ENCODE measurements at regions not wholly inside any gene's neighbourhood (a gene's known extent, or its start where the extent isn't known, plus 50 kb on each side); places are given as distances from the start of the nearest gene placed in this dataset.

DNA sequence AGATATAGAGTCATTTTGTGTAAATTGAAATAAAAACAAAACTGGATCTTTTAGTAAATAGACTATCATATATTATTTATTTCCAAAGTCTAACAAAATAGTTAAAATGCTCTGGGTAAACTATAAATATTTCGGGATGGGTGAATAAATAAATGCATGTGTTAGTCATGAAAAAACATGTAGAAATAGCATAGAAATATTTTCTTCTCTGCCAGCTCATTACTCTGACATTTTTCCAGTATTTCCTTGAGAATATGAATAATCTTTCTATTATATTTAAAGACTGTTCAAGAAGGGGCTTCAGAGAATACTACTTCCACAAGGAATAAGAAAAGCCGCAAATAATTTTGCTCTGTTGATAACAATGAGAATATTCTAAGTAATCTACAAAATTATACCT is 880.4 kb downstream of the TRIB2 start:
- Histone ChIP-seq H3K27ac (no peak overlapping the region), H3K4me3 (no peak overlapping the region)
- TF ChIP-seq, protein P1, sequence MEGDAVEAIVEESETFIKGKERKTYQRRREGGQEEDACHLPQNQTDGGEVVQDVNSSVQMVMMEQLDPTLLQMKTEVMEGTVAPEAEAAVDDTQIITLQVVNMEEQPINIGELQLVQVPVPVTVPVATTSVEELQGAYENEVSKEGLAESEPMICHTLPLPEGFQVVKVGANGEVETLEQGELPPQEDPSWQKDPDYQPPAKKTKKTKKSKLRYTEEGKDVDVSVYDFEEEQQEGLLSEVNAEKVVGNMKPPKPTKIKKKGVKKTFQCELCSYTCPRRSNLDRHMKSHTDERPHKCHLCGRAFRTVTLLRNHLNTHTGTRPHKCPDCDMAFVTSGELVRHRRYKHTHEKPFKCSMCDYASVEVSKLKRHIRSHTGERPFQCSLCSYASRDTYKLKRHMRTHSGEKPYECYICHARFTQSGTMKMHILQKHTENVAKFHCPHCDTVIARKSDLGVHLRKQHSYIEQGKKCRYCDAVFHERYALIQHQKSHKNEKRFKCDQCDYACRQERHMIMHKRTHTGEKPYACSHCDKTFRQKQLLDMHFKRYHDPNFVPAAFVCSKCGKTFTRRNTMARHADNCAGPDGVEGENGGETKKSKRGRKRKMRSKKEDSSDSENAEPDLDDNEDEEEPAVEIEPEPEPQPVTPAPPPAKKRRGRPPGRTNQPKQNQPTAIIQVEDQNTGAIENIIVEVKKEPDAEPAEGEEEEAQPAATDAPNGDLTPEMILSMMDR (IDR thresholded peaks at IDR 0.05) = no peak
- DNase-seq (ENCODE audit: low spot score) = no peak

DNA sequence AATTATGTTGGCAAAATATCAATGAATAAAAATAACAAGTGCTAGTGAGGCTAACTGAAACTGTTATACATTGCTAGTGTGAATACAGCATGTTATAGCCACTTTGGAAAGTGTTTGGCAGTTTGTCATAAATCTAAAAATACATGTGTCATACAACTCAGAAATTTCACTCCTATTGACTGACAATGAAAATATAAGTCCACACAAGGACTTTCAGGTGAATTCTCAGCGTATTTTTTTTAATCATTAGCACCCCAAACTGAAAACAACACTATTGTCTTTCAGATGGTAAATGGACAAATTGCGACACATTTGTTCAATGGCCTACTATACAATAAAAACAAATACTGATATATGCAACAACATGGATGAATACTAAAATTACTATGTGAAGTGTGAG is 884.8 kb downstream of the TRIB2 start:
- H3K27ac ChIP-seq = no peak overlapping the region
- no peak for DNase-seq (ENCODE audit: low spot score)
- TF ChIP-seq, protein P1 (IDR thresholded peaks at IDR 0.05) = no peak
- H3K4me3 ChIP-seq = no peak overlapping the region

DNA sequence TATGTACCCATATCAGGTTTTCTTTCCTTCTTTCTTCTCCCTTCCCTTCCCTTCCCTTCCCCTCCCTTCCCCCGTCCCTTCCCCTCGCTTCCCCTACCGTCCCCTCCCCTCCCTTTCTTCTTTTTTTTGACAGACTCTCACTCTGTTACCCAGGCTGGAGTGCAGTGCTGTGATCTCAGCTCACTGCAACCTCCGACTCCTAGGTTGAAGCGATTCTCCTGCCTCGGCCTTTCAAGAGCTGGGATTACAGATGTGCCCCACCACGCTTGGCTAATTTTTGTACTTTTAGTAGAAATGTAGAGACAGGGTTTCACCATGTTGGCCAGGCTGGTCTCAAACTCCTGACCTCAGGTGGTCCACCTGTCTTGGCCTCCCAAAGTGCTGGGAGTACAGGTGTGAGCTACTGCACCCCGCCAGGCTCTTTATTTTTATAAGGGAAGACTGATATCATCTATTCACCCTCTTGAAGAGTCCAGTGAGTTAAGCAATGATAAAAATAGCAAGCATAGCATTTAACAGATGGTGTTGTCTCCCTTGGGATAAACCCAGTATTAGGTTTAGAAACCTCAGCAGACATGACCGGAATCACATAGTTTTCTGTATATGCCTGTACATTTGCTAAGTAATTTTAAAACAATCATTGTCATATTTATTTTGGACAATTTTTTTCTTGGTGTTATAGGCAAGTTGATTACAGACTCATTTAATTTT is 888.4 kb downstream of the TRIB2 start:
- TF ChIP-seq, protein P1 (IDR thresholded peaks at IDR 0.05) = no peak
- H3K4me3 ChIP-seq = no peak overlapping the region
- no peak overlapping the region for H3K27ac ChIP-seq
- DNase-seq (ENCODE audit: low spot score) = no peak

GRCh38 chr2:13607139-13607538 is 890.4 kb downstream of the TRIB2 start:
- no peak overlapping the region for H3K4me3 ChIP-seq
- H3K27ac ChIP-seq = no peak overlapping the region
- DNase-seq (ENCODE audit: low spot score) = no peak
- TF ChIP-seq, protein P1 (IDR thresholded peaks at IDR 0.05) = no peak

DNA sequence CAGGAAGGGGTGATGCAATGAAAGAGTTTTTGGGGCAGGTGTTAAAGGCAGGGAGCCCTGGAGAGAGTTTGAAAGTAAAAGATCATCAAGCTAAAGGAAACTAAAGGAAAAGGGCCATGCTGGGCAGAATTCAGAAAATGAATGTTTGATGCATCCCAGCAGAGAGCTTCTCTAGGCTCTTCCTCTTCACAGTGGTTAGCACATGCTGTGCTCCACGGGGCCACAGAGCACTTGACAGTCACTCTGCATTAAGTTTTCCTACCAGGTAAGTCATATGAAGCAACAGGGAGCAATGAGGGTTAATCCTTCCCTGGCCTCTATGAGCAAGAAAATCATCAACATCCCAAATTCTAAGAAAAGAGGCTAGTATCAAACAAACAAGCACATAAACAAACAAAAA is 895.2 kb downstream of the TRIB2 start:
- H3K27ac ChIP-seq = no peak overlapping the region
- no peak for DNase-seq (ENCODE audit: low spot score)
- TF ChIP-seq, protein P1 (IDR thresholded peaks at IDR 0.05) = no peak
- no peak overlapping the region for H3K4me3 ChIP-seq

GRCh38 chr2:13616059-13616458 is 899.3 kb downstream of the TRIB2 start:
- DNase-seq (ENCODE audit: low spot score) = no peak
- Histone ChIP-seq H3K27ac (no peak overlapping the region), H3K4me3 (no peak overlapping the region)
- TF ChIP-seq, protein P1 (IDR thresholded peaks at IDR 0.05) = no peak

- TF ChIP-seq, protein P1 (IDR thresholded peaks at IDR 0.05) = no peak
- DNase-seq (ENCODE audit: low spot score) = no peak
Observed at GRCh38 chr2:13616616-13617015, 899.9 kb downstream of the TRIB2 start.

More at GRCh38 chr2:13616616-13617015, 899.9 kb downstream of the TRIB2 start:
- Histone ChIP-seq H3K4me3 (no peak overlapping the region), H3K27ac (no peak overlapping the region)

Data from coronary artery (tissue), 2 donors.